GM12878 (cell line): ENCODE measurements at regions not wholly inside any gene's neighbourhood (a gene's known extent, or its start where the extent isn't known, plus 50 kb on each side); places are given as distances from the start of the nearest gene placed in this dataset.

ENCODE experiments used
- ATAC-seq: fragments of 200-7000 bp; cut with Tn5 transposase; 3 replicates; pipeline ENCODE4 v1.9.1; 2020; ENCODE audit warnings: mild to moderate bottlenecking, moderate library complexity
- BruUV-seq: library from RNA; stranded (reverse); fragments of 400-500 nt; replicated peaks from 2 replicates; lab custom pipeline; 2021; lab: Mats Ljungman, UMichigan
- CTCF ChIA-PET: fragments of 300-600 bp; sonication (Branson Sonifier 250); formaldehyde crosslinking; extraction: SDS; loops from one replicate; lab custom pipeline; 2021; ENCODE audit warnings: inconsistent platforms; lab: Yijun Ruan, JAX
- POLR2A ChIA-PET: fragments of 350-600 bp; formaldehyde crosslinking; extraction: SDS; loops from one replicate; lab custom pipeline; 2021; ENCODE audit warnings: inconsistent platforms; lab: Charles Lee
- RAD21 ChIA-PET: fragments of 300-600 bp; sonication (Branson Sonifier 250); formaldehyde crosslinking; loops from one replicate; lab custom pipeline; 2023; ENCODE audit warnings: antibody characterized with exemption; ENCODE audit not compliant: unreplicated experiment; lab: Charles Lee
- SMC1A ChIA-PET: fragments of 300-600 bp; sonication (Branson Sonifier 250); formaldehyde crosslinking; loops from one replicate; lab custom pipeline; 2023; ENCODE audit not compliant: unreplicated experiment, uncharacterized antibody; lab: Charles Lee
- DNase-seq: peaks from one replicate; pipeline ENCODE4 v3.0.0-alpha.2; 2011; ENCODE audit warnings: low read depth, low spot score
- FAIRE-seq: peaks from 3 replicates; lab custom pipeline; 2011; peaks lifted over from hg19 to GRCh38; lab: Jason Lieb, UNC
- H2AFZ ChIP-seq: 2 replicates; pipeline ENCODE4 v1.6.0; 2011; ENCODE audit warnings: low read depth, low read length, control low read depth; ENCODE audit not compliant: control insufficient read depth
- H3K27ac ChIP-seq: 2 replicates; pipeline ENCODE4 v1.5.1; 2011; ENCODE audit warnings: control low read depth; ENCODE audit not compliant: control insufficient read depth, insufficient read depth
- H3K27me3 ChIP-seq, 2 experiments: replicated peaks in 1 of 2; 2 replicates each; pipeline versions ENCODE4 v1.6.0 to v1.6.1; 2011; ENCODE audit warnings: low read length in 1 of 2; ENCODE audit not compliant: control insufficient read depth in 2 of 2, insufficient read depth in 2 of 2
- H3K36me3 ChIP-seq, 2 experiments: 2 replicates each; pipeline ENCODE4 v1.5.1; 2011; ENCODE audit warnings: low read length in 1 of 2; ENCODE audit not compliant: control insufficient read depth in 2 of 2, insufficient read depth in 2 of 2
- H3K4me1 ChIP-seq: 2 replicates; pipeline ENCODE4 v1.6.1; 2011; ENCODE audit warnings: mild to moderate bottlenecking, low read length, moderate library complexity, mixed read lengths; ENCODE audit not compliant: control insufficient read depth, insufficient read depth
- H3K4me2 ChIP-seq: 2 replicates; pipeline ENCODE4 v1.6.0; 2011; ENCODE audit warnings: control low read depth; ENCODE audit not compliant: control insufficient read depth, insufficient read depth
- H3K4me3 ChIP-seq: fragments of 200-600 bp; sonication (generic); 2 replicates; pipeline ENCODE4 v1.5.1; 2016
- H3K79me2 ChIP-seq: 2 replicates; pipeline ENCODE4 v1.6.0; 2011; ENCODE audit warnings: low read length; ENCODE audit not compliant: control insufficient read depth, insufficient read depth
- H3K9ac ChIP-seq: 2 replicates; pipeline ENCODE4 v1.8.0; 2011; ENCODE audit warnings: low read length, control low read depth, mixed read lengths; ENCODE audit not compliant: control insufficient read depth, insufficient read depth
- H3K9me3 ChIP-seq: replicated peaks from 3 replicates; pipeline ENCODE4 v1.5.1; 2011; ENCODE audit warnings: mild to moderate bottlenecking, low read length; ENCODE audit not compliant: control insufficient read depth, insufficient read depth
- H4K20me1 ChIP-seq: 2 replicates; pipeline ENCODE4 v1.6.0; 2011; ENCODE audit not compliant: control insufficient read depth, insufficient read depth
- BCL3 ChIP-seq: IDR thresholded peaks from 2 replicates; pipeline ENCODE4 v1.6.1; 2011; ENCODE audit warnings: borderline replicate concordance, low read depth, mild to moderate bottlenecking, moderate library complexity, low read length; ENCODE audit not compliant: insufficient read depth, poor library complexity, severe bottlenecking
- BMI1 ChIP-seq: fragments of 450-650 bp; IDR thresholded peaks from 2 replicates; pipeline ENCODE4 v1.6.1; 2016; ENCODE audit warnings: mild to moderate bottlenecking, moderate library complexity, borderline replicate concordance
- BRCA1 ChIP-seq: IDR thresholded peaks from 2 replicates; pipeline ENCODE4 v1.6.1; 2011; ENCODE audit warnings: low read depth, low read length, improper control_type of control experiment
- CEBPB ChIP-seq, 2 experiments: fragments of 150-350 bp in 1 of 2; IDR thresholded peaks; 2 replicates each; pipeline ENCODE4 v1.6.1; 2012 to 2014; ENCODE audit warnings: low read depth in 2 of 2, low read length in 2 of 2, borderline replicate concordance in 1 of 2, inconsistent platforms in 1 of 2
- GABPA ChIP-seq: IDR thresholded peaks from 2 replicates; pipeline ENCODE4 v1.6.1; 2014; ENCODE audit warnings: antibody characterized with exemption, low read depth, mild to moderate bottlenecking, inconsistent platforms
- GATAD2B ChIP-seq: fragments of 450-650 bp; conservative IDR thresholded peaks from 2 replicates; pipeline ENCODE4 v1.6.1; 2017; ENCODE audit warnings: low read depth, mild to moderate bottlenecking, moderate library complexity
- IKZF1 ChIP-seq: fragments of 450-650 bp; conservative IDR thresholded peaks from 2 replicates; pipeline ENCODE4 v1.6.1; 2017; ENCODE audit warnings: antibody characterized with exemption, mild to moderate bottlenecking
- MYC ChIP-seq: IDR thresholded peaks from 2 replicates; pipeline ENCODE4 v1.6.1; 2011; ENCODE audit warnings: mild to moderate bottlenecking, low read length, moderate library complexity, inconsistent platforms; ENCODE audit not compliant: insufficient read depth, insufficient replicate concordance, insufficient read length, severe bottlenecking
- NFXL1 ChIP-seq: fragments of 450-650 bp; IDR thresholded peaks from 2 replicates; pipeline ENCODE4 v1.6.1; 2017; ENCODE audit warnings: antibody characterized with exemption, mild to moderate bottlenecking, borderline replicate concordance
- NR2C2 ChIP-seq: IDR thresholded peaks from 2 replicates; pipeline ENCODE4 v1.6.1; 2011; ENCODE audit warnings: borderline replicate concordance, low read depth; ENCODE audit not compliant: control insufficient read depth, insufficient read length
- POLR2A ChIP-seq: IDR thresholded peaks from 2 replicates; pipeline ENCODE4 v1.6.1; 2011; ENCODE audit warnings: low read depth, mild to moderate bottlenecking, low read length
- PRDM15 ChIP-seq: fragments of 450-650 bp; formaldehyde crosslinking; IDR thresholded peaks from 2 replicates; pipeline ENCODE4 v1.4.0; 2020; ENCODE audit warnings: mild to moderate bottlenecking, moderate library complexity
- RUNX3 ChIP-seq: IDR thresholded peaks from 2 replicates; pipeline ENCODE4 v1.6.1; 2012; ENCODE audit warnings: low read length, inconsistent platforms
- SMARCA5 ChIP-seq: fragments of 450-650 bp; IDR thresholded peaks from 2 replicates; pipeline ENCODE4 v1.6.1; 2017; ENCODE audit warnings: mild to moderate bottlenecking
- SMC3 ChIP-seq: IDR thresholded peaks from 2 replicates; pipeline ENCODE4 v1.6.1; 2011; ENCODE audit warnings: low read length, improper control_type of control experiment, borderline replicate concordance
- TAF1 ChIP-seq: IDR thresholded peaks from 2 replicates; pipeline ENCODE4 v1.6.1; 2011; ENCODE audit warnings: mild to moderate bottlenecking, low read depth, low read length, borderline replicate concordance
- ZBTB33 ChIP-seq: fragments of 450-650 bp; IDR thresholded peaks from 2 replicates; pipeline ENCODE4 v1.6.1; 2017; ENCODE audit warnings: mild to moderate bottlenecking
- WGBS: methylation state at CpG from one replicate; pipeline ENCODE4 v1.1.6; 2016; ENCODE audit warnings: low lambda C conversion rate; ENCODE audit not compliant: insufficient replicate concordance, insufficient coverage; ENCODE audit errors: missing lambda C conversion rate; 5-methylcytosine and 5-hydroxymethylcytosine counted together
- in situ Hi-C: fragments of 300-500 bp; cut with MboI; formaldehyde crosslinking; loops from 9 replicates; pipeline ENCODE4 v1.14.3; 2018; ENCODE audit warnings: mixed read lengths
- intact Hi-C: fragments of 100-400 bp; cut with micrococcal nuclease; formaldehyde crosslinking; loops from one replicate; pipeline ENCODE4 v1.14.2; 2022; ENCODE audit not compliant: unreplicated experiment

DNA sequence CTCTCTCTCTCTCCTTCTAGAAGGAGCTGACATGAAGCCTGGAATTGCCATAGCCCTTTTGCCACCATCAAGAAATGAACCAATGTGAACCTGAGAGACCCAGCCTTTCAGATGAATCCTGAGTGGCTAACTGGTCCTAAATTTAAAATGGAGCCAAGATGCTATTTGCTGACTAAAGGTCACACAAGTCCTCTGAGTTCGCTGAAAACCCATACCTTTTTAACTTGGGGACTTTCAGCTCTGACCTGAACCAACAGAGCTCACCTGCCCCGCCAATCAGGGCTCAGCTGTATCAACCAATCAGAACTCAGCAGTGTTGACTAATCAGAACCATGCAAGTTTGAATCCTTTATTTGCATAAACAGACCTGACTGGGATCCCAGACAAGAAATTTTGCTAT, 70.3 kb upstream of the MDM1 start:
- DNase-seq (no peak), FAIRE-seq (no peak), ATAC-seq (no peak)
- ChIA-PET SMC1A (interaction anchor here (0.8 to 4.0 kb wide), 7 partner anchors 9 to 60 kb away, joined by 3 to 16 read pairs (median 4); no protein-coding TSS in a partner anchor), POLR2A (interaction anchor here (0.7 to 0.8 kb wide), 2 partner anchors 10 to 239 kb away, joined by 3 read pairs; no protein-coding TSS in a partner anchor), CTCF (interaction anchor here (0.8 to 2.6 kb wide), 4 partner anchors 10 to 80 kb away, joined by 3 to 7 read pairs (median 4); no protein-coding TSS in a partner anchor), RAD21 (interaction anchor here (1.2 kb wide), 1 partner anchor 13 kb away, joined by 3 read pairs; no protein-coding TSS in a partner anchor)
- Histone ChIP-seq H3K9me3 (no peaks in the 10 kb centered on the region; the same call in 2 of the 3 replicates), H3K27ac (no peak overlapping the region), H3K4me3 (no peak overlapping the region), H3K4me2 (no peak overlapping the region), H3K4me1 (no peaks in the 10 kb centered on the region), H3K36me3 (no peaks in the 10 kb centered on the region), H4K20me1 (no peaks in the 10 kb centered on the region), H3K27me3 (no peaks in the 10 kb centered on the region), H3K79me2 (no peaks in the 10 kb centered on the region), H2AFZ (no peak overlapping the region), H3K9ac (no peak overlapping the region)
- intact Hi-C loops (no loop called here), in situ Hi-C loops (no loop called here)
- WGBS: 95% methylated on average over 2 of the region's 2 CpGs
- BruUV-seq: no TSS peak
- TF ChIP-seq BCL3 (no peak), BMI1 (no peak), MYC (no peak), NFXL1 (no peak), GABPA (no peak), IKZF1 (no peak), BRCA1 (no peak), NR2C2 (no peak), TAF1 (no peak), GATAD2B (no peak), POLR2A (no peak), ZBTB33 (no peak), SMC3 (no peak), SMARCA5 (no peak), PRDM15 (CRISPR knock-in tag) (no peak), CEBPB (IDR thresholded peaks at IDR 0.05; ENCODE audit: borderline replicate concordance in 1 of 2, low read depth in 2 of 2, low read length in 2 of 2) (no peak), RUNX3 (no peak)
